Urinary bladder (tissue), 3 donors: ENCODE measurements at regions not wholly inside any gene's neighbourhood (a gene's known extent, or its start where the extent isn't known, plus 50 kb on each side); places are given as distances from the start of the nearest gene placed in this dataset.

Experiments used
- DNase-seq: peaks from one replicate; pipeline ENCODE4 v3.0.0-alpha.2; 2015; ENCODE audit errors: extremely low spot score
- H3K27ac ChIP-seq: one replicate; pipeline ENCODE4 v1.5.1; 2013; ENCODE audit warnings: low read depth, mild to moderate bottlenecking, moderate library complexity
- H3K36me3 ChIP-seq: one replicate; pipeline ENCODE4 v1.6.1; 2013; ENCODE audit warnings: mild to moderate bottlenecking, moderate library complexity; ENCODE audit not compliant: insufficient read depth
- H3K4me1 ChIP-seq: one replicate; pipeline ENCODE4 v1.6.1; 2013; ENCODE audit warnings: mild to moderate bottlenecking, moderate library complexity; ENCODE audit not compliant: insufficient read depth
- H3K4me3 ChIP-seq: one replicate; pipeline ENCODE4 v1.5.1; 2013; ENCODE audit warnings: low read depth, low read length
- WGBS: extraction: QIAGEN DNeasy Blood & Tissue Kit; methylation state at CpG from one replicate; pipeline ENCODE4 v1.1.7; 2013; 5-methylcytosine and 5-hydroxymethylcytosine counted together
- donor health status: healthy with polysubstance abuse.
- donor health status: healthy.

GRCh38 chr12:67141296-67142018 is 127.7 kb upstream of the CAND1 start:
- no peak for DNase-seq
- H3K4me3 ChIP-seq, result no peak overlapping the region
- WGBS, result 65% methylated on average over 1 of the region's 1 CpG
- no peaks in the 10 kb centered on the region for H3K36me3 ChIP-seq
- H3K27ac ChIP-seq, result no peak overlapping the region
- H3K4me1 ChIP-seq, result no peaks in the 10 kb centered on the region

- H3K4me3 ChIP-seq, result no peak overlapping the region
- no peak overlapping the region for H3K27ac ChIP-seq
- no peaks in the 10 kb centered on the region for H3K4me1 ChIP-seq
- H3K36me3 ChIP-seq, result no peaks in the 10 kb centered on the region
- DNase-seq, result no peak
- WGBS, result 74% methylated on average over 4 of the region's 4 CpGs
Measured at GRCh38 chr12:67145692-67146091, 123.5 kb upstream of the CAND1 start.

- 47% methylated on average over 1 of the region's 1 CpG for WGBS
- Histone ChIP-seq H3K4me3 (no peak overlapping the region), H3K27ac (no peak overlapping the region)
Measured at GRCh38 chr12:67147030-67147429, 122.1 kb upstream of the CAND1 start.

GRCh38 chr12:67147447-67147846 is 121.7 kb upstream of the CAND1 start:
- H3K36me3 ChIP-seq, result no peaks in the 10 kb centered on the region

More at GRCh38 chr12:67147030-67147429, 122.1 kb upstream of the CAND1 start:
- DNase-seq, result no peak
- H3K4me1 ChIP-seq, result no peaks in the 10 kb centered on the region
- no peaks in the 10 kb centered on the region for H3K36me3 ChIP-seq

GRCh38 chr12:67148265-67148664 is 120.9 kb upstream of the CAND1 start:
- H3K4me3 ChIP-seq, result no peak overlapping the region
- H3K36me3 ChIP-seq, result no peaks in the 10 kb centered on the region
- no peak for DNase-seq
- H3K27ac ChIP-seq, result no peak overlapping the region
- H3K4me1 ChIP-seq, result no peaks in the 10 kb centered on the region
- WGBS, result 94% methylated on average over 1 of the region's 1 CpG

More at GRCh38 chr12:67147447-67147846, 121.7 kb upstream of the CAND1 start:
- H3K27ac ChIP-seq, result no peak overlapping the region
- DNase-seq, result no peak
- no peaks in the 10 kb centered on the region for H3K4me1 ChIP-seq
- H3K4me3 ChIP-seq, result no peak overlapping the region

GRCh38 chr12:67151886-67152285 is 117.3 kb upstream of the CAND1 start:
- DNase-seq, result peak; percentile 66
- WGBS, result 30% methylated on average over 3 of the region's 3 CpGs
- H3K4me3 ChIP-seq, result no peak overlapping the region
- H3K4me1 ChIP-seq, result no peaks in the 10 kb centered on the region
- H3K36me3 ChIP-seq, result no peaks in the 10 kb centered on the region
- H3K27ac ChIP-seq, result no peak overlapping the region

- H3K4me3 ChIP-seq, result no peak overlapping the region
- H3K27ac ChIP-seq, result no peak overlapping the region
- H3K36me3 ChIP-seq, result no peaks in the 10 kb centered on the region
- WGBS, result 53% methylated on average over 2 of the region's 2 CpGs
- H3K4me1 ChIP-seq, result no peaks in the 10 kb centered on the region
- peak; percentile 17 for DNase-seq
Measured at GRCh38 chr12:67152451-67152850, 116.7 kb upstream of the CAND1 start.

- Histone ChIP-seq H3K4me1 (no peaks in the 10 kb centered on the region), H3K4me3 (no peak overlapping the region), H3K27ac (no peak overlapping the region), H3K36me3 (no peaks in the 10 kb centered on the region)
- 73% methylated on average over 3 of the region's 3 CpGs for WGBS
- DNase-seq, result no peak
Measured at GRCh38 chr12:67154901-67155300, 114.3 kb upstream of the CAND1 start.

- Histone ChIP-seq H3K4me1 (no peaks in the 10 kb centered on the region), H3K27ac (no peak overlapping the region), H3K4me3 (no peak overlapping the region), H3K36me3 (no peaks in the 10 kb centered on the region)
- DNase-seq, result no peak
- WGBS, result 67% methylated on average over 4 of the region's 4 CpGs
Measured at GRCh38 chr12:67155863-67156262, 113.3 kb upstream of the CAND1 start.

GRCh38 chr12:67161322-67161918 is 107.7 kb upstream of the CAND1 start:
- Histone ChIP-seq H3K27ac (no peak overlapping the region), H3K4me3 (no peak overlapping the region), H3K4me1 (no peaks in the 10 kb centered on the region), H3K36me3 (no peaks in the 10 kb centered on the region)
- DNase-seq, result no peak
- 86% methylated on average over 6 of the region's 6 CpGs for WGBS

- DNase-seq, result no peak
- Histone ChIP-seq H3K27ac (no peak overlapping the region), H3K4me3 (no peak overlapping the region), H3K4me1 (no peaks in the 10 kb centered on the region), H3K36me3 (no peaks in the 10 kb centered on the region)
- 40% methylated on average over 2 of the region's 2 CpGs for WGBS
Measured at GRCh38 chr12:67173258-67173657, 95.9 kb upstream of the CAND1 start.

- 88% methylated on average over 2 of the region's 2 CpGs for WGBS
- Histone ChIP-seq H3K27ac (no peak overlapping the region), H3K4me1 (no peaks in the 10 kb centered on the region), H3K4me3 (no peak overlapping the region), H3K36me3 (no peaks in the 10 kb centered on the region)
- DNase-seq, result no peak
Measured at GRCh38 chr12:67182551-67182950, 86.6 kb upstream of the CAND1 start.

- H3K4me3 ChIP-seq, result no peak overlapping the region
- no peaks in the 10 kb centered on the region for H3K36me3 ChIP-seq
- H3K27ac ChIP-seq, result no peak overlapping the region
- DNase-seq, result no peak
- H3K4me1 ChIP-seq, result no peaks in the 10 kb centered on the region
Measured at GRCh38 chr12:67193704-67194103, 75.5 kb upstream of the CAND1 start.

- Histone ChIP-seq H3K4me3 (no peak overlapping the region), H3K36me3 (no peaks in the 10 kb centered on the region), H3K27ac (no peak overlapping the region), H3K4me1 (no peaks in the 10 kb centered on the region)
- WGBS, result 43% methylated on average over 1 of the region's 1 CpG
- DNase-seq, result no peak
Measured at GRCh38 chr12:67200386-67200785, 68.8 kb upstream of the CAND1 start.
